ENCODE measurements at regions not wholly inside any gene's neighbourhood (a gene's known extent, or its start where the extent isn't known, plus 50 kb on each side); places are given as distances from the start of the nearest gene placed in this dataset.

- no peak for DNase-seq
These were observed 205.6 kb upstream of the EOLA2 start for GRCh38 chrX:150143721-150144440.

GRCh38 chrX:150146271-150146896 is 208.1 kb upstream of the EOLA2 start:
- DNase-seq = no peak

DNA sequence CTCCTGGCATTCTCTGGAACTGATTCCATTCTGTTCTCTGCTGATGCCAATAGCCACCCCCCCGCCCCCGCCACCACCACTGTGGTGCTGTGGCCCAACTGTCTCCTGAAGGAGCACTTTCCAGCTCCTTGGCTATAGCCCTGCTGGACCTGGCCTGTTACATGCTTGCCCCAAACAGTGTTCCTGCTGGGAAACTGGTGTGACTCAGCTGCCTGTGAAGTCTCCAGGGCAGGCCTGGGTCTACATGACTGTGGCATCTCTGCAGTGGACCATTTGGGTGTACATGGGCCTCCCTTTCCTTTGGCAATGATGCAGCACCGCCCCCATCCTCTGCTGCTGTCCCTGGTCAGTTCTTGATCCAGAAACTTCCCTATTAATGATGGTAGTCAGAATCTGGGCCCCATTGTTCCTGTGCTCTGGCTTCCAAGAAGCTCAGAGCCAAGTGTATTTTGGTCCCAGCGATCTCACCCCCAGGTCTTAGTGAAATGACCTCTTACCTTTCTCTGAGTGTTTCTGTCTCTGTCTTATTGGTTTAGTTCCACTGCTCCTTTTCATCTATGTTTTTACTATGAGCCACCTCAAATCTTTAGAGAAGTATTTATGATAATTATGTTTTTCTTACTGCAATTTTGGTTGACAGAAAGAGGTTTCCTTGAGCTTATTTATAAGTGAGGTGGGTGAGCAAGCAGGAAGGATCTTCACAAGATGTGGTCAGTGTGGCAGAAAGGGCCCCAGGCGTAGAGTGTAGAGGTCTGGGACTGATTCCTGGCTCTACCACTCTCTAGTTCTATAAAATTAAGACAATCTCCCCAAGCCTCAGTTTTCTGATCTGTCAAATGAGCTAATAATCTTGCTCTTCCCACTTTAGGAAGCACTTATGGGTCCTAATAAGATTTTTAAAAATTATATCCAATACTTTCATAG is 210.7 kb upstream of the EOLA2 start:
- DNase-seq = no peak

DNA sequence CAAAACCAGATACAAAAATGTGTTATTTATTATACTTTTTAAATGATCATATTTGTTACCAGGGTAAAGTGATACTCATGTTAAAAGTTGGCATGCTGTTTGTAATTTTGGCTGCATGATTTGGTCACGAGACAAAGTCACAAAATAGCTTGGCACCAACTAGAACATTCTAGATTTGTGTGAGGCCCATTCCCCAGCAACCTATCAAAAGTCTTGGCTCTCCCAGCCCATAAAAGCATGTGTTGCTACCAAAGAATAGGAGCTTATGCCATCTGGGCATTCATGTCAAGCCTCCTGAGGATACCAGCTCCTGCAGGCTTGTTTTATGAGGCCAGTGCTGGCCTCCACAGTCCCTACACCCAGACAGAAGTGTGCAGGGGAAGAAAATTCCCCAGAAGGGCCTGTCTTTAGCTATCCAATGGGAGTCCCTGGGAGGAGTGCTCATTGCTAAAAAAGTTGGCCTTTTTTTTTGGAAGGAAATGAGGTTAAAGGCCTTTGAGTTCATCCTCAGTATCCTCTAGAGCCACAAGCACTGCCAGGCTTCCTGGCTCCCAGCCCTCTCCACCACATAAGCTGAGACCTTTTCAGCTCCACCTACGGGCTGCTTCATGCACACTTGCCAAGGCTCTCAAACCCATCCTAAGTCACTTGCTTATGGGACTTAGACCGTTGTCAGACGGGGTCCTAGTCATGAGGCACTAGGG is 211.9 kb upstream of the EOLA2 start:
- no peak for DNase-seq

- no peak for DNase-seq
These were observed 212.4 kb upstream of the MAMLD1 start for GRCh38 chrX:150150780-150151125.

- no peak for DNase-seq
These were observed 211.1 kb upstream of the MAMLD1 start for GRCh38 chrX:150152036-150152435.

- no peak for DNase-seq
These were observed 210.6 kb upstream of the MAMLD1 start for GRCh38 chrX:150152546-150152945.

DNA sequence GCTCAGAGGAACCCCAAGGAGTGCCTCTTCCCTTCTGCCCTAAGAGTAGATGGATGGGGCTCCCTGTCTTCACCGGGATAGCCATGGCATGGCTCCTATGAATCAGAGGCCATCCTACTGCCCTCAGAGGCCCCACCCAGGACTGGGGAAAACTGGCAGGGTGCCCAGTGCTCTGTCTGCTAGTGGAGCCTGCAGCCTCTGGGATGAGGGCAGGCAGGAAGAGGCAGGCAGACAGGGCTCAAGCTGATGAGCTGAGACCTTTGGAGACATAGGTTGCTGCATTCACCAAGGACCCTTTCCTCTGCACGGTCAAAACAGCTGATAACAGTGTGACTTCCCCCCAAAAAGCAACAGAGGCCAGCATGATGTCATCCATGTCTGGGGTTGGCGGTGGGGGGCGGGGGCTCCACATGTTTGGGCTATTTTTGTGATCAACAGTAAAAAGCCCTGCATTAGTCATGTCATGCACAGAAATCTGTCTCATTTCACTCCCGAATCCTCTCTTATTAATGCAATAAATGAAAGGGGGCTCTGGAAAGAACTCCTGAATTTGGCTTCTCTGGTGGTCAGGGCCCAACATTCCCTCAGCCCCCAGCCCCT is 207.6 kb upstream of the MAMLD1 start:
- DNase-seq = no peak

- DNase-seq = no peak
These were observed 206.5 kb upstream of the MAMLD1 start for GRCh38 chrX:150156615-150157014.

DNA sequence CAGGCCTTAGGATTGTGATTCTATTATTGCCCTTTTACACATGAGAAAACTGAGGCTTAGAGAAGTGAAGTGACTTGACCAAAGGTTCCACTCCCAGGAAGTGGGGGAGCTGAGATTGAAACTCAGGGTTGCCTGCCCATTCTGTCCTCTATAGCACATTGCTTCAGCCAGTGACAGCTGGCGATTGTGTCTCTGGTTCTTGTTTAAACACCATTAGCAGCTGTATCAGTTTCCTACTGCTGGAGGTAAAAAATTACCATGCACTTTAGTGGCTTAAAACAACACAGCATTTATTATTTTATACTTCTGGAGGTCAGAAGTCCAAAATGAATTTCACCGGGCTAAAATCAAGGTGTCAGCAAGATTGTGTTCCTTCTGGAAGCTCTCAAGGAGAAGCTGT is 205.8 kb upstream of the MAMLD1 start:
- DNase-seq = no peak

- no peak for DNase-seq
These were observed 204.4 kb upstream of the MAMLD1 start for GRCh38 chrX:150158554-150159332.

GRCh38 chrX:150159537-150159936 is 203.6 kb upstream of the MAMLD1 start:
- no peak for DNase-seq

- DNase-seq = no peak
These were observed 202.5 kb upstream of the MAMLD1 start for GRCh38 chrX:150160656-150161055.

DNA sequence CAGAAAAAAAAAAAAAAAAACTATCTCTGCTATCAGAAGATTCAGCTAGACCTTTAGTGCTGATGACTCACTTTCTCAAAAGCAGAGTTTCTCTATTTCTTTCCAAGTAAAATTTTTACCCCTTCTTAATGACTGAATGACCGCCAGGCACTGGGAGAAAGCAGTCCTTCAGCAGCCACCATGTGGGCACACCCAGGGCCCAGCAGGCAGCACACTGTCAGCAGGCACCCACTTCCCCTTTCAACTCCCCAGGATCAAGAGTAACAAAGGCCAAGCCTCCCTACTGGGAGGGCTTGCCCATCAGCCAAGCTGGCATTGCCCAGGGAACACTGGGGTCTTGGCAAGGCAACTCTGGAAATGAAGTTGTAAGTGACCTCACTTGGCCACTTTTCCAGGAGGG is 201.9 kb upstream of the MAMLD1 start:
- no peak for DNase-seq

DNA sequence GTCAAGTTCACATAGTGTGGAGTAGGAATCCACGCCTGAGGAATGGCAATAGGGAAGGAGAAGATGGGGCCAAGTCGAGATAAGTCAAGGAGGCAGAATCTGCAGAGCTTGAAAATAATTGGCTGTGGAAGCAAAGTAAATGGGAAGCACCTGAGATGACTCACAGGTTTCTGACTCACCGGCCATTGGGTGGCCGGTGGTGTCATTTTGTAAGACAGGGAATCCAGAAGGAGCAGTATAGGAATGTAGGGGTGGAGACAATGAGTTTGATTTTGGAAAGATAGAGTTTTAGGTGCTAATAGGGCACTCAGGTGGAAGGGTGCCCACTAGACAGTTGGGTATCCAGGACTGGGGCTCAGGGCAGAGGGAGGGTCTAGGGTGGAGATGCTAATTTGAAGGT is 201.0 kb upstream of the MAMLD1 start:
- DNase-seq = no peak

DNA sequence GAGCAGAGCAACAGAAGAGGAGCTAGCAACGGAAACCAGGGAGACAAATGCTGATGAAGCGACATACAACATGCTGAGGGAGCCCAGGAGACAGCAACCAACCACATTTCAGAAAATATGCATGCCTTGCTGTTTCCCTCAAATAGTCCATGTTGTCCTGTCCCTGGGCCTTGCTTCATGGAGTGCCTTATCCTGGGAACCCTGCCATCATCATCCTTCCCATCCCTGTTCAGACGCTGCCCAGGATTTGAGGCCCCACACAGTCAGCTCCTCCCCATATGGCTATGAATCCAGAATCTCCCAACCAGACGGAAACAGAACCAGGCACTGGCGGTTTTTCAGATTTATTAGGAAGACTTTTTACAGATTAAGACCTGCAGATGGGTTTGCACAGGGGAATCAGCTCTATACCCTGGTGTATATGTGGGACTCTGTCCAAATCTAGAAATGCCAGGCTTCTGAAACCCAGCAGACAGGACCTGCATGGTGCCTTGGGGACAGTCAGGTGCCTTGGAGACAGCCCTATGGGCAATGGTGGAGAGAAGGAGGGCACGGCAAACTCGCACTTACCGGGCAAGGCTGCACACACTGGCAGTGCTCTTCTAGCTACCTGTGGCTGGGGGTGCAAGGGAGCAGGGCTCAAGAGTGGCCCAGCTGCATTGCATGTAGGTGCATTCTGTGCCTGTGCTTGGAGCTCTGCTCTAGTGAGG is 199.7 kb upstream of the MAMLD1 start:
- no peak for DNase-seq

DNA sequence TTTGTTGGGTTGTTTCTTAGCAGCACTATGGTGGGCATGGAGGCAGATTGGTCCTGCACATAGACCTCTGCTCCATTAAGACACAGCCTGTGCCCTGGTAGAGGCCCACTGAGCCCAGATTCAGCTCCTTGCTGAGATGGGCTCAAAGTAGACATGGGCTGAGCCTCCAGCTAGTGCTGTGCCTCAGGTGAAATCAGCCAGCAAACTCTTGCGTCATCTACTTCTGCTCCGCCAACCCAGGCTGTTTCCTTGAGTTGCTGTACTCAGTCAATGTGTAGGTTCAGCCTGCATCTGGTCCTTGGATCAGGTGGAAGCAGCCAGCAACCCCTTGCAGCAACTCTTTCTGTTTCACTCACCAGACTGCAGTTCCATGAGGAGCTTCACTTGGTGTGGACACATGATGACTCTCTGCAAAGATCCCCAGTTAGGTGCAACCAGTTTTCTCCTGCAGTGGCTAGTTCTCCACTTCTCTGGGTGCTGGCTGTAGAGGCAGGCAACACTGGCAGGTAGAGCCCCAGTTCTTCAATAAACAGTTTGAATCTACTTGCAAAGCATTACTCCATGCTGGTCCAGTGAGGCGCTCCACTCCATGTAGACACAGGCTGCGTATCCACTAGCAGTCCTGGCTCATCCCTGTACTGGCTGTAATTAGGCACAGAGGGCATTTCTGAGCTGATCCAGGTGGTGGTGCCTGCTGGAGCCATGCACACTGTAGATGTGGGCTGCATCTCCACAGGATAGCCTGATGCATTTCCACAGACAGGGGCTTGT is 199.0 kb upstream of the MAMLD1 start:
- no peak for DNase-seq

DNA sequence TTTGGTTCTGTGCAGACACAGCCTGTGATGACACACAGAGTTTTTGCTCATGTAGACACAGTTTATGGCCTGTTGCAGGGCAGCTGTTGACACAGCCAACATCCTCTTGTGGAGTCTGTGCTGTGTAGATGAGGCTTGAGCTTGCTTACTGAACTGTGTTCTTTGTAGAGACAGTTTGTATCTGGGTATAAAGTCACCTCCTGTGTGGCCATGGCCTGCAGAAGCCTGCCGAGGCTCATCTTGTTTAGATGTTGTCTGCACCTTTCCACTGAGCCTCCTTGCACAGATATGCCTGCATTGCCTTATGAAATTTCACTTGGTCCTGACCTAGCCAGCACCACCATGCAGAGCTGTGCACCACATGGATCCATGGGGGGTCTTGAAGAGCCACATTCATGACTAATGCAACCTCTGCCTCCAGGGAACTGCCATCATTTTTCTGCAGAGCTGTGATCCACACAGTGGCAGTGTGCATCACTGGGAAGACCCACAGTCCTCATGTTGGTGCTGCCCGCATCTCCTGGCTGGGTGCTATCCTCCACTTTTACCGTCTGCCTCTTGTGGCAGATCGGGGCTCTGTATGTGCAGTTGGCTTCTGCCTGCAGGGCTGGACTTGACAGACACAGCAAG is 198.0 kb upstream of the MAMLD1 start:
- no peak for DNase-seq

- DNase-seq = no peak
These were observed 197.1 kb upstream of the MAMLD1 start for GRCh38 chrX:150165776-150166610.

All from CD4-positive, alpha-beta T cell treated with Interleukin-4 for 4 hours (primary cell).